Parathyroid adenoma (tissue), 2 donors: ENCODE measurements at regions not wholly inside any gene's neighbourhood (a gene's known extent, or its start where the extent isn't known, plus 50 kb on each side); places are given as distances from the start of the nearest gene placed in this dataset.
"Not testable (repeated sequence)": the region's sequence is repeated elsewhere in the genome, so short reads cannot be mapped to it uniquely, and the experiment has no call there.

Experiments
- H2AFZ ChIP-seq: fragments of 300-600 bp; sonication (generic); one replicate; pipeline ENCODE4 v1.7.0; 2017; ENCODE audit warnings: antibody characterized with exemption, mild to moderate bottlenecking
- H3K27ac ChIP-seq: fragments of 300-600 bp; sonication (generic); one replicate; pipeline ENCODE4 v1.7.0; 2017
- H3K27me3 ChIP-seq: fragments of 300-600 bp; sonication (generic); one replicate; pipeline ENCODE4 v1.7.0; 2017; ENCODE audit warnings: low read length; ENCODE audit not compliant: control insufficient read depth, insufficient read depth
- H3K36me3 ChIP-seq: fragments of 300-600 bp; sonication (generic); one replicate; pipeline ENCODE4 v1.7.0; 2017; ENCODE audit warnings: low read length; ENCODE audit not compliant: control insufficient read depth, insufficient read depth
- H3K4me1 ChIP-seq: fragments of 300-600 bp; sonication (generic); one replicate; pipeline ENCODE4 v1.7.0; 2017; ENCODE audit warnings: control low read depth
- H3K4me2 ChIP-seq: fragments of 300-600 bp; sonication (generic); one replicate; pipeline ENCODE4 v1.7.0; 2017; ENCODE audit warnings: low read length
- H3K4me3 ChIP-seq: fragments of 300-600 bp; sonication (generic); one replicate; pipeline ENCODE4 v1.7.0; 2017; ENCODE audit warnings: low read depth, low read length
- H3K79me2 ChIP-seq: fragments of 300-600 bp; sonication (generic); one replicate; pipeline ENCODE4 v1.7.0; 2017; ENCODE audit warnings: control low read depth
- H3K9ac ChIP-seq: fragments of 300-600 bp; sonication (generic); one replicate; pipeline ENCODE4 v1.7.0; 2017; ENCODE audit warnings: mild to moderate bottlenecking
- H3K9me3 ChIP-seq: fragments of 300-600 bp; sonication (generic); one replicate; pipeline ENCODE4 v1.7.0; 2017; ENCODE audit warnings: low read length; ENCODE audit not compliant: control insufficient read depth
- CTCF ChIP-seq: fragments of 300-600 bp; sonication (generic); IDR thresholded peaks from one replicate; pipeline ENCODE4 v1.7.0; 2017; ENCODE audit warnings: antibody characterized with exemption, mild to moderate bottlenecking
- donor health status: primary hyperparathyroidism.

GRCh38 chr3:98705694-98706093, 57.4 kb upstream of the ST3GAL6 start:
- no peaks in the 10 kb centered on the region for H3K9me3 ChIP-seq
- H3K36me3 ChIP-seq: no peaks in the 10 kb centered on the region
- H3K27me3 ChIP-seq: no peaks in the 10 kb centered on the region
- no peak for TF ChIP-seq CTCF
- no peaks in the 10 kb centered on the region for H3K79me2 ChIP-seq
- no peak overlapping the region for H3K9ac ChIP-seq
- no peaks in the 10 kb centered on the region for H3K4me1 ChIP-seq
- H3K4me3 ChIP-seq: no peak overlapping the region
- no peak overlapping the region for H3K4me2 ChIP-seq
- no peak overlapping the region for H2AFZ ChIP-seq
- no peak overlapping the region for H3K27ac ChIP-seq

GRCh38 chr3:98708681-98709080, 54.5 kb upstream of the ST3GAL6 start:
- H3K9ac ChIP-seq, H3K27ac ChIP-seq, H3K9me3 ChIP-seq, H3K4me2 ChIP-seq, H3K27me3 ChIP-seq, H3K79me2 ChIP-seq, H3K4me1 ChIP-seq, H3K36me3 ChIP-seq, H3K4me3 ChIP-seq, H2AFZ ChIP-seq: not testable (repeated sequence)

GRCh38 chr3:98709441-98709840, 53.7 kb upstream of the ST3GAL6 start:
- no peaks in the 10 kb centered on the region for H3K27me3 ChIP-seq
- no peak overlapping the region for H3K4me3 ChIP-seq
- no peak overlapping the region for H3K4me2 ChIP-seq
- H3K9ac ChIP-seq: no peak overlapping the region
- H2AFZ ChIP-seq: no peak overlapping the region
- H3K4me1 ChIP-seq: no peaks in the 10 kb centered on the region
- no peaks in the 10 kb centered on the region for H3K36me3 ChIP-seq
- H3K79me2 ChIP-seq: no peaks in the 10 kb centered on the region
- H3K27ac ChIP-seq: no peak overlapping the region
- no peak for TF ChIP-seq CTCF
- no peaks in the 10 kb centered on the region for H3K9me3 ChIP-seq

GRCh38 chr3:98710067-98710659, 53.0 kb upstream of the ST3GAL6 start:
- peak overlapping the region; percentile 15 for H2AFZ ChIP-seq
- no peak for TF ChIP-seq CTCF
- no peaks in the 10 kb centered on the region for H3K27me3 ChIP-seq
- H3K4me2 ChIP-seq: no peak overlapping the region
- H3K4me1 ChIP-seq: no peaks in the 10 kb centered on the region
- H3K9me3 ChIP-seq: no peaks in the 10 kb centered on the region
- no peaks in the 10 kb centered on the region for H3K36me3 ChIP-seq
- no peak overlapping the region for H3K4me3 ChIP-seq
- H3K9ac ChIP-seq: no peak overlapping the region
- no peaks in the 10 kb centered on the region for H3K79me2 ChIP-seq
- no peak overlapping the region for H3K27ac ChIP-seq

- Histone ChIP-seq H3K79me2 (no peaks in the 10 kb centered on the region), H3K36me3 (no peaks in the 10 kb centered on the region), H3K4me1 (no peaks in the 10 kb centered on the region), H3K4me2 (no peak overlapping the region), H3K4me3 (no peak overlapping the region), H2AFZ (no peak overlapping the region), H3K9me3 (no peaks in the 10 kb centered on the region), H3K9ac (no peak overlapping the region), H3K27ac (no peak overlapping the region), H3K27me3 (no peaks in the 10 kb centered on the region)
- no peak for TF ChIP-seq CTCF
Observed at GRCh38 chr3:98711426-98711825, 51.7 kb upstream of the ST3GAL6 start.
